Activated CD8-positive, alpha-beta memory T cell treated with anti-CD3 and anti-CD28 coated beads for 36 hours (primary cell): ENCODE measurements at regions not wholly inside any gene's neighbourhood (a gene's known extent, or its start where the extent isn't known, plus 50 kb on each side); places are given as distances from the start of the nearest gene placed in this dataset.
"Not testable (repeated sequence)": the region's sequence is repeated elsewhere in the genome, so short reads cannot be mapped to it uniquely, and the experiment has no call there.

ENCODE experiments used
- CTCF ChIA-PET: fragments of 350-600 bp; sonication (Branson Sonifier 250); formaldehyde crosslinking; loops from one replicate; lab custom pipeline; 2021; ENCODE audit warnings: antibody characterized with exemption; lab: Charles Lee
- POLR2A ChIA-PET: fragments of 350-600 bp; sonication (Branson Sonifier 250); formaldehyde crosslinking; loops from one replicate; lab custom pipeline; 2021; ENCODE audit warnings: antibody characterized with exemption; lab: Charles Lee

- POLR2A ChIA-PET: no interaction called here
- CTCF ChIA-PET: no interaction called here
These were observed 52.2 kb upstream of the PAX3 start for GRCh38 chr2:222351035-222351434.

- POLR2A ChIA-PET: no interaction called here
- CTCF ChIA-PET: no interaction called here
These were observed 54.2 kb upstream of the PAX3 start for GRCh38 chr2:222352981-222353380.

GRCh38 chr2:222353993-222354392 is 55.2 kb upstream of the PAX3 start:
- ChIA-PET CTCF (no interaction called here), POLR2A (no interaction called here)

GRCh38 chr2:222355860-222356259 is 57.1 kb upstream of the PAX3 start:
- ChIA-PET POLR2A (no interaction called here), CTCF (no interaction called here)

GRCh38 chr2:222357930-222358329 is 59.1 kb upstream of the PAX3 start:
- ChIA-PET CTCF (no interaction called here), POLR2A (no interaction called here)

- CTCF ChIA-PET: no interaction called here
- POLR2A ChIA-PET: no interaction called here
These were observed 60.1 kb upstream of the PAX3 start for GRCh38 chr2:222358876-222359275.

- POLR2A ChIA-PET: no interaction called here
These were observed 61.3 kb upstream of the PAX3 start for GRCh38 chr2:222360146-222360545.

GRCh38 chr2:222360997-222361396 is 62.2 kb upstream of the PAX3 start:
- CTCF ChIA-PET: no interaction called here
- POLR2A ChIA-PET: no interaction called here

More at GRCh38 chr2:222360146-222360545, 61.3 kb upstream of the PAX3 start:
- CTCF ChIA-PET: no interaction called here

GRCh38 chr2:222361787-222362186 is 62.6 kb upstream of the SGPP2 start:
- POLR2A ChIA-PET: no interaction called here
- CTCF ChIA-PET: no interaction called here

GRCh38 chr2:222362336-222362735 is 62.0 kb upstream of the SGPP2 start:
- CTCF ChIA-PET: no interaction called here
- POLR2A ChIA-PET: no interaction called here

- ChIA-PET POLR2A (interaction anchor here (0.5 kb wide), 1 partner anchor 350 kb away, joined by 5 read pairs; no protein-coding TSS in a partner anchor), CTCF (no interaction called here)
These were observed 60.0 kb upstream of the SGPP2 start for GRCh38 chr2:222364285-222364895.

GRCh38 chr2:222368280-222368679 is 56.1 kb upstream of the SGPP2 start:
- POLR2A ChIA-PET, CTCF ChIA-PET: not testable (repeated sequence)

GRCh38 chr2:222372993-222373392 is 51.4 kb upstream of the SGPP2 start:
- CTCF ChIA-PET: no interaction called here
- POLR2A ChIA-PET: no interaction called here
